Activated CD8-positive, alpha-beta memory T cell treated with anti-CD3 and anti-CD28 coated beads for 1 hour (primary cell): ENCODE measurements at regions not wholly inside any gene's neighbourhood (a gene's known extent, or its start where the extent isn't known, plus 50 kb on each side); places are given as distances from the start of the nearest gene placed in this dataset.

Experiments
- DNase-seq, 2 donors: peaks; one replicate each; pipeline ENCODE4 v3.0.0-alpha.2; 2020; ENCODE audit warnings: low read depth in 1 of 2; ENCODE audit errors: extremely low read depth in 1 of 2

DNA sequence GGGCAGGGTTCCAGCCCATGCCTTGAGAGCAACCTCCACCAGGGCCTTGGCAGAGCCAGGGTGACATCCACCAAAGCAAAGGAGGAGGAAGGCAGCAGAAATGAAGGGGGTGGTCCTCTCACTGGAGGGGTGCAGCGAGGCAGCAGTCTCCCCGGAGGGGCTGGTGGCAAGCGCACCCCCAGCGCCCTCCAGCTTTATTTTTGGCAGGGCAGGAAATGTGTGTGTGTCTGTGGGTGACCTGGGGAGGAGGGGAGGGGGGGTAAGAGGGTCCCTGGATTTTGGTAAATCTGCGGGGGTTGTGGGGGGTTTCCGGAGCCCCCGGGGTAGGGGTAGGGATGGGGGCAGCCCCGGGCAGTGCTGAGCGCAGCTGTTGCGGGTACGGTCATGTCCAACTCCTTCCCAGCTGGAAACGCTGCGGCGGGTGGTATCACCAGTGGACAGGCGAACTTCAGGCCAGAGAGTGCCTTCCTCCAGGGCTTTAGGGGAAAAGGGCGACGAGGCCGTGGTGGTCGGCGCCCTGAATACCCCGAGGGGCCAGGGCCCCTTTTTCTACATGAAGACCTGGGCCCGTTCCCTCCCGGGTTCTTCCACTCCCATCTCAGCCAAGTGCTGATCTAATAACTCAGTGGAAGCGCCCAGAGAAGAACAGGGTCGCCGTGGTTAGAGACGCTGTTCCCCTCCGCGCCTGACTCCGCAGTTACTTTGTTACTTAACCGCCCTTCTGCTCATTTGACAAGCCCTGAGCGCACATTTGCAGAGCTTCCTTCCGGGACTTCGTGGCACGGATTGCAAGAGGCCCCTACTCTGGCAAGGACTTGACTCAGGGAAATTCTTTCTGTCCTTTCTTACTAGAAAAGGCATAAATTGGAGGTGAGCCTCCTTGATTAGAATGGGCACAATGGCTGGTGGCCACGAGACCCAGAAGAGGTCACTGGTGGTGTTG is 55.2 kb downstream of the FOS start:
- peak; percentile 20 for DNase-seq

DNA sequence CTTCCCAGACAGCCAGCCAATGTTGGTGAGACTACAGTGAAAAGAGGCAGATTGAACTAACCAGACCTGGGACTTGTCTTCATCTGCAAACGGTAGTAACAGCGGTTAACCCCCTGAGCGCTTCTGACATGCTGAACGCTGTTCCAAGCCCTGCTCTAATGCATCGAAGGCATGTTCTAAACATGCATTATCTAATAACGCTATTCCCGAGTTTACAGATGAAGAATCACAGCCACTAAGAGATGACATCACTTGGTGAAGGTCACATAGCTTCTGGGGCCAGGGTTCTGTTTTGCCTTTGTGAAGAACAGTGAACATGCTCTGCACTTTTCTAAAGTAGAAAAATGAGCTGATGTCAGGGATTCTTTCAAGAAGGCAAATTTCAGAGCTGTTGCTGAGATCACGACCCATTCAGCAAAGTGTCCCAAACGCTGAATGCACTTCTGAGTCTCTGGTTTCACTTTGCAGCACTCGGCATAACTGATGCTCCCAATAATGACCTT is 56.0 kb downstream of the FOS start:
- no peak for DNase-seq

DNA sequence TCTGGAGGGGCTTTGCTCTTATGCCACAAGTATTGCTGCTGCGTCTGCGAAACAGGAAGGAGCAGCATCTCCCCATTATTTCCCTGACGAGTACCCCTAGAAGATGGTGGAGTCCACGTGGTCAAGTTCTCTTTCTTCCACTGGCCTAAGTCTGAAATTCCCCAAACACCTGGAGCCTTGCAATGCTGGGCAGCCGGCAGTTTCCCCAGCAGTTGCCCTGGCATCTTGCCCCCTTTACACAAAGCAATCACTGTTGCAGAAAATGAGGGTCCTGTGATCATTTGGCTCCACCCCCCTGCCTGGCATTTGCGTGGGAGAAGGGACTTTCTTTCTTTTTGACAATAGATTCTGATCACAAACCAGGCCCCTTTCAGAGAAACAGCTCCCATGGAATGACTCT is 56.9 kb downstream of the FOS start:
- no peak for DNase-seq

DNA sequence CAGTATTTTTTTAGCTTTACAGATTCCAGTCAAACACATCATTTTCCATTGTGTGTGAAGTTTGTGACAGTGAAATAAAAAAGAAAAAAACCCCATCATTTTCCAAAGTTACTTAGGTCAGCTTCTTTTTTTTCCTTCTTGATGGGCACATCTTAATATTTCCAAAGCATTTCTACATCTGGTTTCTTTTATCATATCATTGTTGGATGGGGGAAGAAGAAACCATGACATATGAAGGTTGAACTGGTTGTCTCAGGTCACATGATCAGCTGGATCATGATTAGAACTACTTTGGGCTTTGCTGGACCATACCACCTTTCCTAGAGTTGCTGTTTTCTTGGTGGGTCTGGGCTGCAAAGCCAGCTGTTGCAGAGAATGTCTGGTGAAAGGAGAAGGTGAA is 59.8 kb downstream of the FOS start:
- DNase-seq: no peak

DNA sequence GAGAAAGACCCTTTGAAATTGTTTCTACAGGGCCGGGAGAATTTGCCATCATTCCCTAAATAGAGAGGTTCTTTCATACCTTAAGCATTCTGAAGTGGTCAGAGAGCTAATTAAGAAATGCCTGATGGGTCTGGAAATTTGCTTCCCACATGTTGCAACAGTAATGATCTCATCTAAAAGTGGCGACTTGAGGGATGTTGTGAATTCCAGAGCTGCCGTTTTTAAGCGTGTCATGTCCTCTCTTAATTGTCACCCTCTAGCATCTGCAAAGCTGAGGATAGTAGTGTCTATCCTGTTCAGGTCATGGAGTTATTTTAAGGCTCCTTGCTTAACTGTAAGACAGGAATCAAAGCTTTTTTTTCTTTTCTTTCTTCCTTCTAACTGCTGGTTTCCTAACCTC is 60.4 kb downstream of the FOS start:
- DNase-seq: no peak

DNA sequence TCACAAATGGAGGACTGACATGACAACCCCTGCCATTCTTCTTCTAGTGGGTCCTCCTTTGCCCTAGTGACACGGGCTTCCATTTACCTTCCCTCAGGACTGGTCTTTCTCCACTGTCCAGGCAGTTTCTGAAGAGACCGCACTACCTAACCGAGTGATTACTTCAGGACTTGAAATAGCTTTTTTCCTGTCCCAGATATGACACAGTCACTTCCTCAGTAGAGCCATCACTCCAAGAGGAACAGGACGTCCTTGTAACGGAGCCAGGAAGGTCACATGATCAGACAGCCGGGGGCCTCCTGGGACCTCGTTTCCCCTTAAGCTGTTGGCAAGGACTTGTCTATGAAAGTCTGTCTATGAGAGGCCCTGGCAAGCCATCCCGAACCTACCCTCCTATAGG is 62.3 kb downstream of the FOS start:
- DNase-seq: no peak

DNA sequence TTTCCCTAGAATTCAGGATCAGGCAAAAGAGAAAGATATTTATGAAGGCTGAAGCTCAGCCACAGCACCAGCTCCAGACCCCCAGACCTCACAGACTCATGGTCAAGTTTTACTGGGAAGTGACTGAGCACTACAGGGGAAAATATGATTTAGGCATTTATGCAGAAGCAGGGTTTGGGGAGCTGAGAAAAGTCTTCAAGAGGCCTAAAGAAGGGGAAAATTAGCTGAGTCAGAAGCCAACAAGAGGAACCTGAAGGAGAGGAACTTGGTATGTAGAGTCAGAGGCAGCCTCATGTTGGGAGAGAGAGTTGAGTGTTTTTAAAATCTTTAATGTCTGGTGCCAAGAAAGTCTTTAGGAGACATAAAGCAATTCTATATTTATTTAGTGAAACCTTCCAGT is 63.0 kb downstream of the FOS start:
- DNase-seq: no peak

DNA sequence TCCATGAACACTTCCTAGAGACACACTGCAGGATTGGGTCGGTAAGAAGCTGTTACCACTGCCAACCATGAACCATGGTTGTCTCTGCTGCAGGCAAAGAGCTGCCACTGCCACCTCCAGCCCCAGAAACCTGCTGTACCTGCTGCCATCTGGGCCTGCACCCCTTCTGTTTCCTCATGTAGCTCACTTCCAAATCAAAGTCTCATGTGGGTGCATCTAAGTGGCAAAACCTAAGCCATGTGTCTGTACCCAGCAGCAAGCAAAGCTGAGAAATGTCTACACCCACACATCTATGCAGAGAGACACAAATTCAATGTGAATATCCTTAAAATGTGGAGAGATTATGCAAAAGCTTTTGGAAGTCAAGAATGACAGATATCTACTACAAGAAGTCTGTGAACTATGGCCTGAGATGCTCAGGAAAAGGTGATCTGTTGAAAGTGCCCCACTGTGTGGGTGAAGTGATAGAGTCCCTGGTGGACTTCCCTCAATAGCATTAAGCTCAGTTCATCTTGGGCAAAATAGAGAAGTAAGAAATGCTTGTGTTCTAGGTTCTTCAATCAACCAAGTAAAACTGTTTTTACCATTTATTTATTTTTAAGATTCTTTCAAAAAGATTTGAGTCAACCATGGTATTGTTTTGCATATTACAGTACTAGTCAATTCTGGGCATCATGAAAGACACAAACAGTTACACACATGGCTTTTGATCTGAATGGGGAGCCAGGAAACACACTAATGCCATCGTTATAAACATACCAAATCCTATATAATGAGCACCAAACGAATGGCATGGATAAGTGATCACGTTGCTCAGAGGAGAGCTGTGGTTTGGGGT is 64.4 kb downstream of the FOS start:
- DNase-seq: no peak

DNA sequence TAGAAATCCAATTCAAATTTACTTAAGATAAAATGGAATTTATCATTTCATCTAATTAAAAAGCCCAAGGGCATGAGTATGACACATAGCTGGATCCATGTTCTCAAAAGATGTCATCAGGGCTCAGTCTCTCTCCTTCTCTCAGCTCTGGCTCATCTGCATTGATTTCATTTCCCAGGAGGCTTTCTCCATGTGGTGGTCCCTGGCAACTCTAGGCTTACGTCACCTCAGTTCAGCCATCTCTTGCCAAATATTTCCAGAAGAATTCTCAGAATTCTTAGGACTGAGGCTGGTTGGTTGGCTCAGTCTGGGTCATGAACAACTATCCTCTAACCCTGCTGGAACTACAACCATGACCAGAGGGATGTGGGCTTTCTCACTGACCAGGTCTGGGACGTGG is 65.3 kb downstream of the FOS start:
- DNase-seq: no peak

DNA sequence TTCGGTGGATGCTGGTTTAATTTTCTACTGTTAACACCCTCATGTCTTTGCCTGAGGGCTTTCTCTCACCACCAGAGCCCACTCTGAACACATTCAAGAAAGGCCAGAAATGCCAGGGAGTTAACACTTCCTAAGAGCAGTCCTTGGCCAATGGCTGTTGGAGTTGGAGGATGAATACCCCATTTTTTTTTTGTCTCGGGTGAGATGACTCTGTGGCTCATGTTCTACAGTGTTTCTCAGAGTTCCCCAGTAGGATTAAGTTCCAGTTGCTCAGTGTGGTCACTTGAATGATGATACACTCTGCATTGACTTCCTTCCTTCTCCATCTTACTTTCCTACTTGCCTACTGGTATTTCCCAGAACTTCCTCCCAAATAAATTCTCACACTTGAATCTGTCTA is 65.8 kb downstream of the FOS start:
- no peak for DNase-seq

DNA sequence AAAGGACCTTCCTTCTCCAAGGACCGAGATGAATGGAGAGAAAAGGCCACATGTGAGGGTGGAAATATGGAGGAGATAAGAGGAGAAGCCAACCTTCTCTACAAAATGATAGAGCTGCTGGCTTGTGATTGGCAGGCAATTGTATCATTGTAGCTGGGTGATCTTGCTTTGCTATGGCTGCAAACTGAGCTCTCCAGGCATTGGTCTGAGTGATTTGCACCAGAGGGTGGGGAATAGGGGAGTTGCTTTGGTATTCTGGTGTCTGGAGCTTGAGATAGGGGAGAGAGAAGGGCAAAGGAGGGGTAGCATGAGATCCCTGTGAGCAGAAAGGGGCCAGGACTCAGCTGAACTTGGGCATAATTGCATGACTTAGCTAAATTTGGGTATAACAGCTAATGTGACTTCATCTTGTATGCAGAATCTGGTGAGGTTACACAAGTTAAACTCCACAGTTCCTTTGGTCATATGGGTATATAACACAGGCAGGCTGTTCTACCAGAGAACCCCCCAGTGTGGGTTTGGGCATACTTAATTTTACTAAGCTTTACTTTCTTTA is 72.0 kb downstream of the FOS start:
- no peak for DNase-seq

DNA sequence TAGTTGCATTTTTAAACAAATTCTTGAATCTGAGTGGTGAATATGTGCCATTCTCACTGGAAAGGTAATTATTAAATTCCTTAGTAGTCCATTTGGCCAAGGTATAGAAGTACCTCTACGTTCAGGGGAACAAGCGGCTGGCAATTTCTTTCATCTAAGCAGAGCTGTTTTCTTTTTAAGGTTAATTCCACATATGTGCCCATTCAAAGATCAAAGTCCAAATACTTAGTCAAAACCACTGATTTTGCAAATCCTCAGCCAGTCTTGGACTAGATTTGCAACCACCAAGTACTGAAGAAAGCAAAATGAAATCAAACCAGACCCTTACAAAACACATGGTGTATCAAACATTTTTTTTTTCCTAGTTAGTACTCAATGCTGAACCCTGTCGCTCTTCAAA is 68.7 kb upstream of the JDP2 start:
- DNase-seq: no peak

DNA sequence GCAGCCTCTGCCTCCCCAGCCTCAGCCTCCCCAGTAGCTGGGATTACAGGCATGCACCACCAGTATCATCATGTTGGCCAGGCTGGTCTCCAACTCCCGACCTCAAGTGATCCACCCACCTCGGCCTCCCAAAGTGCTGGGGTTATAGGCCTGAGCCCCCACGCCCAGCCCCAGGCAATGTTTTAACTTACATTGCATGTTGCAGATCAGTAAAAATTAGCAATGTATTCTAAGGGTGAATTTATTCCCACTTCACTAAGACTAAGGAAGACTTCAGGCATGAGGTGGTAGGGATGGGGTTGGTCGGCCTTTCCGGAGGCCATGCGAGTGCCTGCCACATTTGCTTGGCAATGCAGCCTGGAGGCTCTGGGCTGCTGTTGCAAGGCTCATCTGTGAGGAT is 66.8 kb upstream of the JDP2 start:
- DNase-seq: no peak

DNA sequence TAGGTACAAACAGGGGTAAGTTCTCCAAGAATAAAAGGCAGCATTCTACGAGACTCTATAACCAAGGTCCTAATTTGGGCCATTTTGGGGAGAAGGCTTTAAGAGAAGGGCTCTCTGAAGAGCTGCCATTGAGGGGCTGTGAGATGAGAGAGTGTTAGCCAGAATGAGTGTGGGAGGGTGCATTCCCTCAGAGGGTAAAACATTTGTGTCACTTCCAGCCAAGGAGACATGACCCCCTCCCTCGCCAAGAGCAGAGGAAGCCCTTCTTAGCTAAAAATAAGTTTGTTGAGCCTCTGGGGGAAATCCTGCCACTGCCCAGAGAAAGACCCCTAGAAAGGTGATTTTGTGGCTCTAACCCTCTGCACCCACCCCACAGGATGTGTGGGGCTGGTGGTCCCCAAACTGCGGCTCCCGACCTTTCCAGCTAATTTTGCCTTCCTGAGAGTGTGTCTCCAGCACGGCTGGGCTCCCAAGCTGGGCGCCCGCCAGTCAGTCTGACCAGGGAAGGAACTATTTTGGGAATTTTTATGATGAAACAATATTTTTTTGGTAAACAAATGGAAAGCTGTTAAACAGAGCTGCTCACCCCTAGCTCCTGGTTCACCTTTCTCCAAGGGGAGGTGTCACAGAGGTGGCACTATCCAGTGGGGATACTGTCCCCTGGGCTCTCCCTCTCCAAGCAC is 65.9 kb upstream of the JDP2 start:
- DNase-seq: no peak

DNA sequence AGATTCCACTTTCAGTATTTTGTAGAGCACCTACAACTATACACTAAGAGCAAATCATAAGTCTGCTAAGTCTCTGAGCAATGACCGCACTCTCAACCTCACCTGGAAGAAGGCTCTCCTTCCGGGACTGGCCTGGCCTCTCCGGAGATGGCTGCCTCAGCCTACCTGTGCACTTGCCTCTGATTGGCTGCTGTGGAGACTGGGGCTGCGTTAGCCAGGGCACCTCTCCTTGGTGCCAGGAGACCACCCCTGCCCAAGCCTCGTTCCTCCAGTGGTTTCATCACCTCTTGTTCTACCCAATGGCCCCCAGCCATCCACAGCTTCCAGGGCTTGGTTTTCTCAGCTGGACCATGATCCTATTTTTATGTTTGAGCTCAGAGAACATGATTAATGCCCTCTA is 64.7 kb upstream of the JDP2 start:
- DNase-seq: no peak

DNA sequence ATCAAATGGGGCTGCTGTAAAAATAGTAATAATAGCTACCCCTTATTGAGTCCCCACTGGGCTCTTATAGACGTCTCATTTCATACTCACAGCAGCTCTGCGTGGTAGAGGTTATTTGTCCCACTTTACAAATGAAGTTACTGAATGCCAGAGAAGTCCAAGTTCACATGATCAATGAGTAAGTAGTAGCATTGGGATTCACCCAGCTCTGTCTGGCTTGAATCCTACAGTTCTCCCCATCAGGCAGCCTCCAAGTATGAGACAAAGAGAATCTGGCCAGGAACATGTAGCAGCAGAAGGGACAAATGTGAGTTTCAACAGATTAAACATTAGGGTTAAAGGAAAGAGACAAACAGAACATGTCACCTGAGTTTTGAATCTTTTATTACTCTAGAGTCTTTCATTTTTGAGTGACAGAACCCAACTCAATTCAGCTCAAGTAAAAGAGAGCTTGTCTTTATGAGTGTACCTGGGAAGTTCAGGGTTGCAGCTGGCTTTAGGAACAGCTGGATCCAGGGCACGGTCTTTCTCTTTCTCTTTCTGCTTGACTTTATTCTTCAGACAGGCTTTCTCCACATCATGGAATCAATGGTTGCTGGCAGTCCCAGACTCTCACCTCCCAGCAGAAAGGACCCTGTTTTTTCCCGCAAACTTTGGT is 64.1 kb upstream of the JDP2 start:
- no peak for DNase-seq

DNA sequence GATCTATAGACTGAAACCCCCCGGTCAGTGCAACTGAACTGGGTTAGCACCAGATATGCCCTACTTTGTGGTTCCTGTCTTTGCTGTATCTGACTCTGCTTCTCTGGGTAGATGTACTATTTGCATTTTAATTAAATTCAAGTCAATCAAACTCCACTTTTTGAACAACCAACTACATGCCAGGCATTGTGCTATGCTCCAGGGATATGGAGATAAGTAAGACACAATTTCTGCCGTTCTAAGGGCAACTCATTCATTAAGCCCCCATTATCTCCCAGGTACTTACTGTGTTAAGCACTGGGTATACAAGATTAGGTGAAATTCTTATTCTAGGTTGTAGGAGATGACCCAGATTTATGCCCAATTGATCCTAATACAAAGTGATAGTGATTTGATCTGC is 62.7 kb upstream of the JDP2 start:
- no peak for DNase-seq

DNA sequence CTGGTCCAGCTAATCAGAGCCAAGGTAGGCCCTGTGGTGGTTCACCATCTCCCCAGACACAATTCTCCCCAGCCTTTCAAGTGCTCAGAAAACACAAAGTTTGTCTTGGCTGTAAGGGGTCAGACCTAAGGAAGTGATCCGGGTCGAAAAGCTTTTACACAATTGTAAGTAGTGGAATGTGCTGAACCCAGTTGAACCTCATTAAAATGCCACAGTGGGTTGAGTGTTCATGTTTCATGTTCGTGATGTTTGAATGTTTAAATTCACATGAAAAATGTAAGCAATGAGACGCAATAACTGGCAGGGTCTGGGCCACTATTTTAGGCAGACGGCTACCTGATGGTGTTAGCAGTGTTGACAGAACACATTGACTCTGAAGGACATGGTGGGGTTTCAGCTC is 60.9 kb upstream of the JDP2 start:
- no peak for DNase-seq

DNA sequence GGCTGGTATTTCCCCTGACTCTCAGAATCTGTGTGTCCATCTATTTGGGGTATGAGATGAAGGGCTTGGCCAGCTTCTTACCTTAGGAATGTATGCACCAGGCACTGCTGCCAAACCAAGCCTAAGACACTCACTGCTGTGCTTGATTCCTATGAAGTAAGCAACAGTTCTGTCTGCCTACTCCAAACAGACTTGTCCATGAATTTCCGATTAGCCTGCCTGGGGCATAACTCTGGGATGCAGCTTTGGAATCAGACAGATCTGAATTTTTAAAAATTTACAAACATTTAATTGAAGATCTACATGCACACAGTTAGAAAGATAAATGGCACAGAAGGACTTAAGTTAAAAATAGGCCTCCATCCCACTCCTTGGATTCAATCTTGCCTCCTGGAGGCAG is 59.5 kb upstream of the JDP2 start:
- DNase-seq: no peak

DNA sequence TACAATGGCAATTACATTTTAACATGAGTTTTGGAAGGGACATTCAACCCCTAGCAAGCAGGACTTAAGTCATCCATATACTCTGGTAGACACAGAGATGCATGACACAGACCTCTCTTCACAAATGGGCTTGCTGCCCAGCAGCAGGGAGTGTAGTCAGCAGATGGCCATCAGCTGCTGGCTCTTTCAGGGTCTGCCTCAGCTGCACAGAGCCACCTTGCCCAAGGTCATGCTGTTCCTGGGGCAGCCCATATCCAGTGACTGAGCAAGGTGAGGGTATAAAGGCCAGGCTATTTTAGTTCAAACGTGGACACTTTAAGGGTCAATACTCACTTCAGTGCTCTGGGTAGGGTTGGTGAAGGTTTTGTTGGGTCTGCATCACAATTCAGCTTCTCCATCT is 58.3 kb upstream of the JDP2 start:
- no peak for DNase-seq
